PFSK-1 (cell line): ENCODE measurements at regions not wholly inside any gene's neighbourhood (a gene's known extent, or its start where the extent isn't known, plus 50 kb on each side); places are given as distances from the start of the nearest gene placed in this dataset.

Experiments
- FOXP2 ChIP-seq: optimal IDR thresholded peaks from 2 replicates; pipeline ENCODE3; 2011; ENCODE audit warnings: borderline replicate concordance, control low read depth, inconsistent platforms; ENCODE audit not compliant: insufficient read depth; ENCODE audit errors: extremely low read length, extremely low read depth
- POLR2AphosphoS5 ChIP-seq: IDR thresholded peaks from 2 replicates; pipeline ENCODE4 v1.6.1; 2012; ENCODE audit warnings: low read depth, mild to moderate bottlenecking, control low read depth, low read length, moderate library complexity
- SIN3A ChIP-seq: IDR thresholded peaks from 2 replicates; pipeline ENCODE4 v1.6.1; 2012; ENCODE audit warnings: mild to moderate bottlenecking, low read length, moderate library complexity, borderline replicate concordance; ENCODE audit not compliant: insufficient read depth
- TAF1 ChIP-seq: IDR thresholded peaks from 2 replicates; pipeline ENCODE4 v1.6.1; 2012; ENCODE audit warnings: low read length, control low read depth, borderline replicate concordance; ENCODE audit not compliant: insufficient read depth
- TF ChIP-seq, protein P1 (sequence below), 2 experiments: IDR thresholded peaks; 2 replicates each; pipeline versions ENCODE4 v1.6.1 to v1.8.0; 2011 to 2012; ENCODE audit warnings: low read depth in 2 of 2, low read length in 2 of 2, control low read depth in 1 of 2, inconsistent platforms in 1 of 2, mild to moderate bottlenecking in 1 of 2, moderate library complexity in 1 of 2; ENCODE audit not compliant: insufficient read depth in 1 of 2

DNA sequence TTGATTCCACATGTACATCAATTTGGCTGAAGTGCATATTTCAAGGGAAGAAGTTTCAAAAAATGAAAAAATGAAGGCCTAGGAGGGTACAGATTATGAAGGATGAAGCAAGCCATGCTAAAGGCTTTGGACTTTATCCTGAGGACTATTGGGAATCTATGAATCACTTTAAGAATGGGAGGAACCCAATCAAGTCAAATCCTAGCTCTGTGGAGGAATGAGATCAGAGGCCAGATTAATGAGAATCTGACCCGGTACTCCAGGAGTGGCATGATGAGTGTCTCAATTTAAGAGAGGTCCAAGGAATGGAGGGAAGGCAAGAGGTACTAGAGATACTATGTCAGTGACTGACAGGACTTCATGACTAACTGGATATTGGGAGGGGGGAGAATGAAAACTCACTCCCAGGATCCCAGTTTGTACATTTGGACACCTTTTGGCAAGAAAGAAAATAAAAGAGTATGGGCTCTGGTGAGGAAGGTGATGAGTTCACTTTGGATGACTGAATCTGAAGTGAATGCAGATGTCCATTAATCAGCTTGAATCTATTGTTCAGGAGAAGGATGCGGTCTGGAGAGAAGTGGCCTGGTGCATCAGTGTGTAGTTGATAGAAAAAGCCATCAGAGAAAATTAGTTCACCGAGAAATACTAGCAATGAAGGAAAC lies 349.0 kb downstream of the EFNB2 start:
- TF ChIP-seq, protein P1, sequence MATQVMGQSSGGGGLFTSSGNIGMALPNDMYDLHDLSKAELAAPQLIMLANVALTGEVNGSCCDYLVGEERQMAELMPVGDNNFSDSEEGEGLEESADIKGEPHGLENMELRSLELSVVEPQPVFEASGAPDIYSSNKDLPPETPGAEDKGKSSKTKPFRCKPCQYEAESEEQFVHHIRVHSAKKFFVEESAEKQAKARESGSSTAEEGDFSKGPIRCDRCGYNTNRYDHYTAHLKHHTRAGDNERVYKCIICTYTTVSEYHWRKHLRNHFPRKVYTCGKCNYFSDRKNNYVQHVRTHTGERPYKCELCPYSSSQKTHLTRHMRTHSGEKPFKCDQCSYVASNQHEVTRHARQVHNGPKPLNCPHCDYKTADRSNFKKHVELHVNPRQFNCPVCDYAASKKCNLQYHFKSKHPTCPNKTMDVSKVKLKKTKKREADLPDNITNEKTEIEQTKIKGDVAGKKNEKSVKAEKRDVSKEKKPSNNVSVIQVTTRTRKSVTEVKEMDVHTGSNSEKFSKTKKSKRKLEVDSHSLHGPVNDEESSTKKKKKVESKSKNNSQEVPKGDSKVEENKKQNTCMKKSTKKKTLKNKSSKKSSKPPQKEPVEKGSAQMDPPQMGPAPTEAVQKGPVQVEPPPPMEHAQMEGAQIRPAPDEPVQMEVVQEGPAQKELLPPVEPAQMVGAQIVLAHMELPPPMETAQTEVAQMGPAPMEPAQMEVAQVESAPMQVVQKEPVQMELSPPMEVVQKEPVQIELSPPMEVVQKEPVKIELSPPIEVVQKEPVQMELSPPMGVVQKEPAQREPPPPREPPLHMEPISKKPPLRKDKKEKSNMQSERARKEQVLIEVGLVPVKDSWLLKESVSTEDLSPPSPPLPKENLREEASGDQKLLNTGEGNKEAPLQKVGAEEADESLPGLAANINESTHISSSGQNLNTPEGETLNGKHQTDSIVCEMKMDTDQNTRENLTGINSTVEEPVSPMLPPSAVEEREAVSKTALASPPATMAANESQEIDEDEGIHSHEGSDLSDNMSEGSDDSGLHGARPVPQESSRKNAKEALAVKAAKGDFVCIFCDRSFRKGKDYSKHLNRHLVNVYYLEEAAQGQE (IDR thresholded peaks at IDR 0.05; ENCODE audit: insufficient read depth in 1 of 2, low read depth in 2 of 2, low read length in 2 of 2): no peak
- no peak for TF ChIP-seq POLR2AphosphoS5
- TF ChIP-seq FOXP2: no peak

DNA sequence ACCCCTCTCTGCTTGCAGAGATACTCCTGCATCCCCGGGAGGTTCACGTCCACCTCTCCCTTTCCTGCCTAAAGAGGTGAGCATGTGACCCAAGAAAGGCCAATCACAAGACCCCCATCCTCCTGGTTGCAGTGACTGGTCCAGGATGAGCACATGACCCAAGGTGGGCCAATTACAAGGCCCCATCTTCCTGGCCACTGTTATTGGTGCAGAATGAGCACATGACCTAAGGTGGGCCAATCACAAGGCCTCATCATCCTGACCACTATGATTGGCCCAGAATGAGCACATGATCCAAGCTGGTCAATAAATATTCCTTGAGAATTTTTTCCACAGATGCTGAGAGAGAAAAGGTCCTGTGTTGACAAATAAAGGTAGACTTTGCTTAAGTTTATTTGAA lies 350.7 kb downstream of the EFNB2 start:
- no peak for TF ChIP-seq POLR2AphosphoS5
- no peak for TF ChIP-seq FOXP2
- TF ChIP-seq TAF1: no peak
- TF ChIP-seq SIN3A: no peak
- TF ChIP-seq, protein P1 (IDR thresholded peaks at IDR 0.05; ENCODE audit: insufficient read depth in 1 of 2, low read depth in 2 of 2, low read length in 2 of 2): no peak

DNA sequence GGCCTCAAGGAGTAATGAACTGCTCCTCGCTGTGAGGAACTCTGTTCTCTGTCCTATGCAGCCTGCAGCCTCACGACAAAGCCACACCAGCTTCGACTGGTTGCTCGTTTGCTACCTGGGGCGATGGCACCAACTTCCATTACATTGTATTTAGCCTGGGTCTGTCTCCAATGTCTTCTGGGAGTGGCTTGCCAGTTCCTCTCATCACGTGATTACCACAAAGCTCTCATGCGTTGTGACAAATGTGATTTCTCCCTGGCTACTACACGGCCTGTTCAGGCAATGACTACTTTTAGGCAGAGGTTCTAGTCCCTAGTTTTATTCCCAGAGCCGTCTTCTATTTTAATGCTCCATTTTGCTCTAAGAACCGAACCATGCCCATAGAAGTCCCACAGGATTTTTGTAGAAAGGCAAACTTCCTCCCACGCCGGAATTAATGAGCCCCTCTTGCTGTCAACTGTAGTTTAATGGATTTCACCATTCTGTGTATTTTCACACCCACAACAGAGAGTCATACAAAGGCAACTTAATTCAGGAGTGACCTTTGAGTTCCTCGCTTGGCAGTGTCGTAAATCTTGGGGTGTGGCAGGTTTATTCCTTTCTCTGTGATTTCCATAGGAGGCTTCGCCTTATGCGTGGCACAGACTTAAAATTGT lies 351.9 kb downstream of the EFNB2 start:
- no peak for TF ChIP-seq POLR2AphosphoS5
- TF ChIP-seq, protein P1 (IDR thresholded peaks at IDR 0.05; ENCODE audit: insufficient read depth in 1 of 2, low read depth in 2 of 2, low read length in 2 of 2): no peak
- no peak for TF ChIP-seq TAF1
- no peak for TF ChIP-seq SIN3A
- no peak for TF ChIP-seq FOXP2

DNA sequence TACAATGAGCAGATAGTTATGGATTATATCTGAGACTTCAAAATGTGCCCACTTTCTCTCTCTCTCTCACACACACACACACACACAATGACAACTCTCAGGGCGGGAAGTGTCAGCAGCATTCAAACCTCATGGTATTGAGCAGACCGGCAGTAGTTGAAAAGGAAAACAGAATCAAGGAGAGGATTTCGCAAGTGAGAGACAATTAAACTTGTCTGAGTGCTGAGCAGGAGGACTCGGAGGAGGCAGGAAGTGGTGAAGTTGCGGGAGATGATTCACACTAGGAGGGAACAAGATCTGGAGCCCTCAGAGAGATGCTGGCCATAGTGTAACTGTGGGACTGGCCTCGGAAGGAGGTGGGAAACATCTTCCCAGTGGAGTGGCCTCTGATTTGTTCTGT lies 353.1 kb downstream of the EFNB2 start:
- TF ChIP-seq POLR2AphosphoS5 (no peak), FOXP2 (no peak), TAF1 (peak; percentile 51; the same call in 1 of the 2 replicates), SIN3A (peak; percentile 72; the same call in 1 of the 2 replicates)
- TF ChIP-seq, protein P1 (IDR thresholded peaks at IDR 0.05; ENCODE audit: insufficient read depth in 1 of 2, low read depth in 2 of 2, low read length in 2 of 2): no peak; a peak in 1 of 4 replicates
